ENCODE measurements at regions not wholly inside any gene's neighbourhood (a gene's known extent, or its start where the extent isn't known, plus 50 kb on each side); places are given as distances from the start of the nearest gene placed in this dataset.

- Histone ChIP-seq H3K4me1 (ENCODE audit: insufficient read depth, insufficient read length) (no peaks in the 10 kb centered on the region), H3K9me3 (ENCODE audit: insufficient read depth, low read length) (no peaks in the 10 kb centered on the region), H3K9ac (ENCODE audit: insufficient read length, low read depth) (no peak overlapping the region), H3K27me3 (ENCODE audit: insufficient read depth, insufficient read length) (no peaks in the 10 kb centered on the region), H3K36me3 (ENCODE audit: insufficient read depth, insufficient read length, low read length) (no peaks in the 10 kb centered on the region), H3K4me3 (ENCODE audit: insufficient read length, low read depth) (no peak overlapping the region)
- TF ChIP-seq YY1 (IDR thresholded peaks at IDR 0.05; ENCODE audit: insufficient read depth, insufficient read length): no peak
- TF ChIP-seq ZNF274 (IDR thresholded peaks at IDR 0.05; ENCODE audit: low read depth, low read length): no peak
- no peak for TF ChIP-seq SUZ12 (IDR thresholded peaks at IDR 0.05; ENCODE audit: extremely low read depth, insufficient read depth, insufficient read length)
- DNase-seq (ENCODE audit: low read depth, low spot score): no peak
Measured at GRCh38 chr14:98348505-98348904, 923.5 kb downstream of the BCL11B start.

GRCh38 chr14:98350213-98350612 lies 921.8 kb downstream of the BCL11B start:
- Histone ChIP-seq H3K9ac (ENCODE audit: insufficient read length, low read depth) (no peak overlapping the region), H3K4me1 (ENCODE audit: insufficient read depth, insufficient read length) (no peaks in the 10 kb centered on the region), H3K27me3 (ENCODE audit: insufficient read depth, insufficient read length) (no peaks in the 10 kb centered on the region), H3K36me3 (ENCODE audit: insufficient read depth, insufficient read length, low read length) (no peaks in the 10 kb centered on the region), H3K4me3 (ENCODE audit: insufficient read length, low read depth) (no peak overlapping the region), H3K9me3 (ENCODE audit: insufficient read depth, low read length) (no peaks in the 10 kb centered on the region)
- TF ChIP-seq YY1 (IDR thresholded peaks at IDR 0.05; ENCODE audit: insufficient read depth, insufficient read length): no peak
- TF ChIP-seq ZNF274 (IDR thresholded peaks at IDR 0.05; ENCODE audit: low read depth, low read length): no peak
- no peak for TF ChIP-seq SUZ12 (IDR thresholded peaks at IDR 0.05; ENCODE audit: extremely low read depth, insufficient read depth, insufficient read length)
- DNase-seq (ENCODE audit: low read depth, low spot score): no peak

- DNase-seq (ENCODE audit: low read depth, low spot score): no peak
- peaks cover 4% of the 10 kb centered on the region; the same call in 1 of the 2 replicates for H3K9me3 ChIP-seq (ENCODE audit: insufficient read depth, low read length)
- no peak for TF ChIP-seq YY1 (IDR thresholded peaks at IDR 0.05; ENCODE audit: insufficient read depth, insufficient read length)
- no peak for TF ChIP-seq SUZ12 (IDR thresholded peaks at IDR 0.05; ENCODE audit: extremely low read depth, insufficient read depth, insufficient read length)
- TF ChIP-seq ZNF274 (IDR thresholded peaks at IDR 0.05; ENCODE audit: low read depth, low read length): no peak
Measured at GRCh38 chr14:98364961-98365360, 907.0 kb downstream of the BCL11B start.

GRCh38 chr14:98366429-98366828 lies 905.6 kb downstream of the BCL11B start:
- H3K9me3 ChIP-seq (ENCODE audit: insufficient read depth, low read length): peaks cover 4% of the 10 kb centered on the region; the same call in 1 of the 2 replicates
- TF ChIP-seq ZNF274 (IDR thresholded peaks at IDR 0.05; ENCODE audit: low read depth, low read length) (no peak), SUZ12 (IDR thresholded peaks at IDR 0.05; ENCODE audit: extremely low read depth, insufficient read depth, insufficient read length) (no peak)
- DNase-seq (ENCODE audit: low read depth, low spot score): no peak
- no peaks in the 10 kb centered on the region for H3K4me1 ChIP-seq (ENCODE audit: insufficient read depth, insufficient read length)
- H3K9ac ChIP-seq (ENCODE audit: insufficient read length, low read depth): no peak overlapping the region
- no peak overlapping the region for H3K4me3 ChIP-seq (ENCODE audit: insufficient read length, low read depth)
- H3K36me3 ChIP-seq (ENCODE audit: insufficient read depth, insufficient read length, low read length): no peaks in the 10 kb centered on the region
- H3K27me3 ChIP-seq (ENCODE audit: insufficient read depth, insufficient read length): no peaks in the 10 kb centered on the region

More at GRCh38 chr14:98364961-98365360, 907.0 kb downstream of the BCL11B start:
- no peak overlapping the region for H3K4me3 ChIP-seq (ENCODE audit: insufficient read length, low read depth)
- H3K36me3 ChIP-seq (ENCODE audit: insufficient read depth, insufficient read length, low read length): no peaks in the 10 kb centered on the region
- H3K27me3 ChIP-seq (ENCODE audit: insufficient read depth, insufficient read length): no peaks in the 10 kb centered on the region
- no peak overlapping the region for H3K9ac ChIP-seq (ENCODE audit: insufficient read length, low read depth)
- no peaks in the 10 kb centered on the region for H3K4me1 ChIP-seq (ENCODE audit: insufficient read depth, insufficient read length)

- H3K4me3 ChIP-seq (ENCODE audit: insufficient read length, low read depth): no peak overlapping the region
- no peak overlapping the region for H3K9ac ChIP-seq (ENCODE audit: insufficient read length, low read depth)
- no peak for DNase-seq (ENCODE audit: low read depth, low spot score)
- peaks cover 4% of the 10 kb centered on the region; the same call in 1 of the 2 replicates for H3K9me3 ChIP-seq (ENCODE audit: insufficient read depth, low read length)
- H3K27me3 ChIP-seq (ENCODE audit: insufficient read depth, insufficient read length): no peaks in the 10 kb centered on the region
- no peaks in the 10 kb centered on the region for H3K4me1 ChIP-seq (ENCODE audit: insufficient read depth, insufficient read length)
- H3K36me3 ChIP-seq (ENCODE audit: insufficient read depth, insufficient read length, low read length): no peaks in the 10 kb centered on the region
- TF ChIP-seq YY1 (IDR thresholded peaks at IDR 0.05; ENCODE audit: insufficient read depth, insufficient read length): no peak
- TF ChIP-seq SUZ12 (IDR thresholded peaks at IDR 0.05; ENCODE audit: extremely low read depth, insufficient read depth, insufficient read length): no peak
- TF ChIP-seq ZNF274 (IDR thresholded peaks at IDR 0.05; ENCODE audit: low read depth, low read length): no peak
Measured at GRCh38 chr14:98368221-98368620, 903.8 kb downstream of the BCL11B start.

- Histone ChIP-seq H3K4me1 (ENCODE audit: insufficient read depth, insufficient read length) (no peaks in the 10 kb centered on the region), H3K36me3 (ENCODE audit: insufficient read depth, insufficient read length, low read length) (no peaks in the 10 kb centered on the region), H3K27me3 (ENCODE audit: insufficient read depth, insufficient read length) (no peaks in the 10 kb centered on the region), H3K9me3 (ENCODE audit: insufficient read depth, low read length) (peaks cover 4% of the 10 kb centered on the region; the same call in 1 of the 2 replicates), H3K9ac (ENCODE audit: insufficient read length, low read depth) (no peak overlapping the region), H3K4me3 (ENCODE audit: insufficient read length, low read depth) (no peak overlapping the region)
- DNase-seq (ENCODE audit: low read depth, low spot score): no peak
- TF ChIP-seq SUZ12 (IDR thresholded peaks at IDR 0.05; ENCODE audit: extremely low read depth, insufficient read depth, insufficient read length): no peak
- TF ChIP-seq YY1 (IDR thresholded peaks at IDR 0.05; ENCODE audit: insufficient read depth, insufficient read length): no peak
- no peak for TF ChIP-seq ZNF274 (IDR thresholded peaks at IDR 0.05; ENCODE audit: low read depth, low read length)
Measured at GRCh38 chr14:98368916-98369315, 903.1 kb downstream of the BCL11B start.

- no peaks in the 10 kb centered on the region for H3K4me1 ChIP-seq (ENCODE audit: insufficient read depth, insufficient read length)
- TF ChIP-seq ZNF274 (IDR thresholded peaks at IDR 0.05; ENCODE audit: low read depth, low read length) (no peak), SUZ12 (IDR thresholded peaks at IDR 0.05; ENCODE audit: extremely low read depth, insufficient read depth, insufficient read length) (no peak), YY1 (IDR thresholded peaks at IDR 0.05; ENCODE audit: insufficient read depth, insufficient read length) (no peak)
- no peaks in the 10 kb centered on the region for H3K36me3 ChIP-seq (ENCODE audit: insufficient read depth, insufficient read length, low read length)
- no peak overlapping the region for H3K4me3 ChIP-seq (ENCODE audit: insufficient read length, low read depth)
- DNase-seq (ENCODE audit: low read depth, low spot score): no peak
- H3K27me3 ChIP-seq (ENCODE audit: insufficient read depth, insufficient read length): no peaks in the 10 kb centered on the region
- H3K9ac ChIP-seq (ENCODE audit: insufficient read length, low read depth): no peak overlapping the region
- H3K9me3 ChIP-seq (ENCODE audit: insufficient read depth, low read length): peaks cover 4% of the 10 kb centered on the region; the same call in 1 of the 2 replicates
Measured at GRCh38 chr14:98369344-98369743, 902.7 kb downstream of the BCL11B start.
